Astrocyte of the cerebellum (primary cell): ENCODE measurements at regions not wholly inside any gene's neighbourhood (a gene's known extent, or its start where the extent isn't known, plus 50 kb on each side); places are given as distances from the start of the nearest gene placed in this dataset.

Source experiments
- DNase-seq: peaks from one replicate; pipeline ENCODE4 v3.0.0-alpha.2; 2011; ENCODE audit warnings: low read depth
- H3K4me3 ChIP-seq: 2 replicates; pipeline ENCODE4 v1.5.1; 2011; ENCODE audit warnings: mild to moderate bottlenecking, low read depth, low read length, moderate library complexity
- CTCF ChIP-seq: IDR thresholded peaks from 2 replicates; pipeline ENCODE4 v1.5.1; 2012; ENCODE audit warnings: low read length, low read depth, moderate library complexity, mild to moderate bottlenecking; ENCODE audit errors: missing control alignments
- in situ Hi-C: cut with HindIII; loops from 2 replicates; pipeline ENCODE4 v1.10.0; 2017; ENCODE audit warnings: low sequenced_read_pairs

- H3K4me3 ChIP-seq, result no peak overlapping the region
- no peak for TF ChIP-seq CTCF
- DNase-seq, result no peak
- in situ Hi-C loops, result no loop called here
These were observed 301.2 kb downstream of the RPLP1 start for GRCh38 chr15:69753867-69754266.

DNA sequence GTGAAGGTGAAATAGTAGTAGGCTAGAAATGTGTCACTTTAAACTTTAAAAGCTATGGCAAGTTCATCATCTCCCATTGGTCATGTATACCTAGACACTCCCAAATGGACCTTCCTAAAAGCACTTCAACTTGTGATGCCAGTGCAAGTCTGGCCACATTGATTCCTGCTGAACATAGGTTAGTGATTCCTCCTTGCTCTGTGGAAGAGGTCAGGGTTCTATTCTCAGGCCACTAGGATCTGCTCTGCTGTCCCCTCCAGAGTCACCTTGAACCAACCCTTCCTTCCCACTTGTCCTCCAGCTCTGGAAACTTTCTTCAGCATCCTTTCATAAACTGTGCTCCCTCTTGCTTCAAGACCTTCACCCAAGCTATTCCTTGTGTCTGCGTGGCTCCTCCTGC, 301.7 kb downstream of the RPLP1 start:
- H3K4me3 ChIP-seq, result no peak overlapping the region
- in situ Hi-C loops, result no loop called here
- DNase-seq, result no peak
- TF ChIP-seq CTCF, result no peak

GRCh38 chr15:69755551-69756310, 303.1 kb downstream of the RPLP1 start:
- no peak for TF ChIP-seq CTCF
- DNase-seq, result no peak
- in situ Hi-C loops, result no loop called here
- H3K4me3 ChIP-seq, result no peak overlapping the region

DNA sequence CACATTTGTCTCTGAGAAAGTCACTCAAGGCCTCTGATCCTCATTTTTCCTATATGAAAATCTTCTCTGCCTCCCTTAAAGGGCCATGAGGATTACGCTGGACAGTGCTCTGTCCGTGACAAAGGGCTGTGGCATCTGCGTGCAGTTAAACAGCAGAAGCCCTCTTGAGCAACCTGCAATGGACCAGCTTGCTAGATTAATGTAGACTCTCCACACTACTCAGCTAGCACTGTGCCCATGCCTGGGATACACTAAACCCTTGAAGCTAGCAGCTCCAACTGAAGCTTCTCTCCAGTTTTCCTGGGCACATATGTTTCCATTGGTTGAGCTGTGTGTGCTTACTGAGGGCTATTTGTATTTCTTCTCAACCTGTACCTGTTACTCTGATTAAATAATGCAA, 303.8 kb downstream of the RPLP1 start:
- DNase-seq, result no peak
- in situ Hi-C loops, result no loop called here
- H3K4me3 ChIP-seq, result no peak overlapping the region
- TF ChIP-seq CTCF, result no peak

DNA sequence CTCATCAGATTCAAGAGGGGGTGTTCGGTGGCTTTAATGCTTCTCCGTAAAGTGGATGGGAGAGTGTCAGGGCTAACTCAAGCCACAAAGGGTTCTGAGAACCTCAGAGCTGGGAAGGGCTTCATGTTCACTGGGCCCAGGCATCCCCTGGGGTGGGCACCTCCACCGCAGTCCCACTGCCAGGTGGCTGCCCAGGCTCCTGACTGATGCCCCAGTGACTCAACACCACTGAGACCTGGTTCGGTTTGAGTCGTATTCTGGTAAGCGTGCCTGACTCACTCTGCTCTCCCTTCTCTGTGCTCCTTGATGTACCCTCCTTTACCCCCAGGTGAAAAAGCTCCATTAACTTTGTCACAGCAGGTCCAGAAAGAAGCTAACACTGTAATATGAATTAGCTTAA, 304.6 kb downstream of the RPLP1 start:
- in situ Hi-C loops, result no loop called here
- no peak for DNase-seq
- TF ChIP-seq CTCF, result no peak

GRCh38 chr15:69758291-69758771, 305.7 kb downstream of the RPLP1 start:
- in situ Hi-C loops, result no loop called here
- H3K4me3 ChIP-seq, result no peak overlapping the region
- TF ChIP-seq CTCF, result no peak
- peak; percentile 55 for DNase-seq

More for the DNA sequence above, 304.6 kb downstream of the RPLP1 start:
- H3K4me3 ChIP-seq, result no peak overlapping the region
